ENCODE measurements at regions not wholly inside any gene's neighbourhood (a gene's known extent, or its start where the extent isn't known, plus 50 kb on each side); places are given as distances from the start of the nearest gene placed in this dataset.

DNA sequence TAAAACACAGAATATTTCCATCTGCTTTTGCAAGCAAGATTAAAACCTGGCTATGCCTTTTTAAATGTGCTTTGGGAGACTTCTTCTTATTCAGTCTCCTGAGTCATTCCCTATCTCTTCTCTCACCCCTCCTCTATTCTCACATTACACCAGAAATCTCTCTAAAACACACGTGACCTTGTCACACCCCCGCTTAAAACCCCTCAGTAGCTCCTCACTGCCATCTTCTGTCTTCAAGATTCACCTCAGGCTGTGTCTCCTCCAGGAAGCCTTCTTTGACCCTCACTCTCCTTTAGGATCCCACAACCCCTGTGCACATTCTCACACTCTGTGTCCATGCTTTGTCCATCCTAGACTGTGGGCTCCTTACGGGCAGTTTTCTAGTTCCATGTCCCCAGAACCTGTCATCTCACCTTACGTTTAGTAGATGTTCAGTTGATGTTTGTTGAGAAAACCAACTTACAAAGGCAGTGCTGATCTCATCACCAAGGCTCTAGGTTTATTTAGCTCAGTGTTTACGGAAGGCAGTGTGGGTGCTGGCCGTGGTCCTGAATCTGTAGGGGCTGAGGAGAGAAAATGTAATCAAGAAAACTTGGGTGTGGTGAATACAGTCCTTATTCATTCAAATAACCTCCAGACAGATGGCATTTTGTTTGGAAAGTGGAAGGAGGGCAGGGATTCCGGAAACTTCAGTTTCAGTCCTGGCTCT is 143.5 kb downstream of the DMRTA2 start:
- intact Hi-C loops (cut with micrococcal nuclease), result no loop called here
- peak; percentile 20 for DNase-seq

DNA sequence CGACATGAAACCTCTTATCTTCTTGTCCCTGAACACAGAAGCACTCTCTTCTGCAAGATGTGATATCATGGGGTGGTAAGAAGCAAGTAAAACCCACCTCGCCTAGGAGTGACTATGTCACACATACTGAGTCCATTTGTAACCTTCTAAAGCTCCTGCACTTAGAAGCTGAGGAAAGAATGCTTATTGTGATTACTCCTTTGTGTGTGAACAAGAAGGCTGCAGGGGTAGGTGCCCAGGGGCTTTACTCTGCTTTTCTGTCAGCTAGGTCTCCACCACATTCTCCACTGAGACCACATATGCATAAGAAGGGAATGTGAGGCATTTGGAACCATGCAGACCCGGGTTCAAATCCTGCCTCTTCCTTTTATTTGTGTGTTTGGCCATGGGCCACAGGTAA is 144.3 kb downstream of the DMRTA2 start:
- H3K27ac ChIP-seq (replicated peaks), result no peak overlapping the region
- H3K4me1 ChIP-seq, result no peaks in the 10 kb centered on the region
- intact Hi-C loops (cut with micrococcal nuclease), result no loop called here
- no peaks in the 10 kb centered on the region for H3K9me3 ChIP-seq (replicated peaks)
- H3K36me3 ChIP-seq, result no peaks in the 10 kb centered on the region
- DNase-seq, result no peak
- H3K27me3 ChIP-seq (ENCODE audit: low read depth), result peaks cover 67% of the 10 kb centered on the region
- TF ChIP-seq, protein P1, sequence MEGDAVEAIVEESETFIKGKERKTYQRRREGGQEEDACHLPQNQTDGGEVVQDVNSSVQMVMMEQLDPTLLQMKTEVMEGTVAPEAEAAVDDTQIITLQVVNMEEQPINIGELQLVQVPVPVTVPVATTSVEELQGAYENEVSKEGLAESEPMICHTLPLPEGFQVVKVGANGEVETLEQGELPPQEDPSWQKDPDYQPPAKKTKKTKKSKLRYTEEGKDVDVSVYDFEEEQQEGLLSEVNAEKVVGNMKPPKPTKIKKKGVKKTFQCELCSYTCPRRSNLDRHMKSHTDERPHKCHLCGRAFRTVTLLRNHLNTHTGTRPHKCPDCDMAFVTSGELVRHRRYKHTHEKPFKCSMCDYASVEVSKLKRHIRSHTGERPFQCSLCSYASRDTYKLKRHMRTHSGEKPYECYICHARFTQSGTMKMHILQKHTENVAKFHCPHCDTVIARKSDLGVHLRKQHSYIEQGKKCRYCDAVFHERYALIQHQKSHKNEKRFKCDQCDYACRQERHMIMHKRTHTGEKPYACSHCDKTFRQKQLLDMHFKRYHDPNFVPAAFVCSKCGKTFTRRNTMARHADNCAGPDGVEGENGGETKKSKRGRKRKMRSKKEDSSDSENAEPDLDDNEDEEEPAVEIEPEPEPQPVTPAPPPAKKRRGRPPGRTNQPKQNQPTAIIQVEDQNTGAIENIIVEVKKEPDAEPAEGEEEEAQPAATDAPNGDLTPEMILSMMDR (IDR thresholded peaks at IDR 0.05; ENCODE audit: borderline replicate concordance), result no peak
- H3K4me3 ChIP-seq, result no peak overlapping the region

More for the DNA sequence above, 143.5 kb downstream of the DMRTA2 start:
- Histone ChIP-seq H3K36me3 (no peaks in the 10 kb centered on the region), H3K9me3 (replicated peaks) (no peaks in the 10 kb centered on the region), H3K4me1 (no peaks in the 10 kb centered on the region), H3K27ac (replicated peaks) (no peak overlapping the region), H3K27me3 (ENCODE audit: low read depth) (peaks cover 67% of the 10 kb centered on the region), H3K4me3 (no peak overlapping the region)
- TF ChIP-seq, protein P1 (IDR thresholded peaks at IDR 0.05; ENCODE audit: borderline replicate concordance), result no peak

DNA sequence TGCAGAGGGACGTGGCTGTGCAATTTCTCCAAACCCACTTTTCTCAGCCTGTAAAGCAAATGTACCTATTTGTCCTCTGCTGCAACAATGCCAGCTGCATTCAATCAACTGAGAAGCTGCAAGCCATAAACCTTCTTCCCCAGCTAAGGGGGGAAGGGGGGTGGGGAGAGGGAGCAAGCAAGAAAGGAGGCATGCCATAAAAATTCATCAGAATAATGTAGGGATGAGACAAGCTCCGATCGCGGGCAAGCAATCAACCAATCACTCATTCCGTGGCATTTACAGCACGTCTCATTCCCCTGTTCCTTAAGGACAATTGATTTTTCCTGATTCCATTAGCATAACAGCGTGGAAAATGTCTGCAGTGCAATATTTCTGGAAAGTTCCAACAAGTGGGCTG is 144.8 kb downstream of the DMRTA2 start:
- H3K4me1 ChIP-seq, result no peaks in the 10 kb centered on the region
- no peaks in the 10 kb centered on the region for H3K9me3 ChIP-seq (replicated peaks)
- no peak overlapping the region for H3K27ac ChIP-seq (replicated peaks)
- peaks cover 64% of the 10 kb centered on the region for H3K27me3 ChIP-seq (ENCODE audit: low read depth)
- TF ChIP-seq, protein P1 (IDR thresholded peaks at IDR 0.05; ENCODE audit: borderline replicate concordance), result no peak
- H3K36me3 ChIP-seq, result no peaks in the 10 kb centered on the region
- no peak for DNase-seq
- intact Hi-C loops (cut with micrococcal nuclease), result no loop called here
- H3K4me3 ChIP-seq, result no peak overlapping the region

DNA sequence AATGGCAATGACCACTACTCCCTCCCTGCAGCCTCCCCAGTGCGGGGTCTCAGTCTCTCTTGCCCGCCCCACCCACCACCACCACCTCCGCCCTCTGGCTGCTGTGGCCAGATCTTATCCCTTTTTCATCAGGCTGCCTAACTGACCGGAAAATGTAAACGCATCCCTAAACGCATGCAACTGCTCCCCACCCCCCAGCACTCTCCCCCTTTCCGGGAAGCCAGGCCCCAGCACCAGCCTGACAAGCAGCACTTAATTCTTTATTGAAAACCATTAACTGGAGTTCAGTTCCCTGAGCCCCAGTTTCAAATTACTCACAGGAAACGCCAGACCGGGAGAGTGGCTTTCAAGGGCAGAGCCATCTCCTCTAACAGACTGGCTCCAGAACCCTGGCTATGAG is 147.7 kb downstream of the DMRTA2 start:
- no peaks in the 10 kb centered on the region for H3K9me3 ChIP-seq (replicated peaks)
- TF ChIP-seq, protein P1 (IDR thresholded peaks at IDR 0.05; ENCODE audit: borderline replicate concordance), result no peak
- DNase-seq, result no peak
- H3K27me3 ChIP-seq (ENCODE audit: low read depth), result peaks cover 62% of the 10 kb centered on the region
- no peaks in the 10 kb centered on the region for H3K4me1 ChIP-seq
- no peaks in the 10 kb centered on the region for H3K36me3 ChIP-seq
- no peak overlapping the region for H3K27ac ChIP-seq (replicated peaks)
- intact Hi-C loops (cut with micrococcal nuclease), result no loop called here
- H3K4me3 ChIP-seq, result no peak overlapping the region

DNA sequence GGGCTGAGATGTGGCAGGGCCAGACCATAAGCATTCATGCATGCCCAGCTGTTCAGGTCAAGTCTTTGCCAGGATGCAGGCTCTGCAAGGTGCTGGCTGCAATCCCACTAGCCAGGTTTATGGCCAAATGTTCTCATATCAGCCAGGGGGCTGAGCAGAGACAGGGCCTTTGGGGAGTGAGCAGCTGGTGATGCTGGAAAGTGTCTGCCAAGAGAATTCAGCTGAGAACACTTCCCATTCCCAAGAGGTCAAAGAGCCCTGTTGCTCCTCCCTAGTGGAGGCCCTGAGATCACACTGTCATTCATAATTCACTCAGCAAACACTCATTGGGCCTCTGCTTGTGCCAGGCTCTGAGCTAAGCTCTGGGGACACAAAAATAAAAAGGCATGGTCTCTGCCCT is 150.3 kb downstream of the DMRTA2 start:
- Histone ChIP-seq H3K4me1 (no peaks in the 10 kb centered on the region), H3K27me3 (ENCODE audit: low read depth) (peaks cover 55% of the 10 kb centered on the region), H3K9me3 (replicated peaks) (no peaks in the 10 kb centered on the region), H3K36me3 (no peaks in the 10 kb centered on the region), H3K27ac (replicated peaks) (no peak overlapping the region), H3K4me3 (no peak overlapping the region)
- DNase-seq, result no peak
- TF ChIP-seq, protein P1 (IDR thresholded peaks at IDR 0.05; ENCODE audit: borderline replicate concordance), result no peak
- intact Hi-C loops (cut with micrococcal nuclease), result no loop called here

Data from left ventricle myocardium inferior (tissue), 1 donor.